Aorta (tissue), 5 donors: ENCODE measurements at regions not wholly inside any gene's neighbourhood (a gene's known extent, or its start where the extent isn't known, plus 50 kb on each side); places are given as distances from the start of the nearest gene placed in this dataset.

Experiments
- ATAC-seq: fragments of 200-7000 bp; cut with Tn5 transposase; one replicate; pipeline ENCODE4 v1.9.1; 2022; ENCODE audit warnings: moderate library complexity; ENCODE audit not compliant: low FRiP score
- DNase-seq, 2 donors: peaks; one replicate each; pipeline ENCODE4 v3.0.0-alpha.2; 2020
- H3K27ac ChIP-seq, 2 donors: one replicate each; pipeline ENCODE4 v1.5.1; 2013; ENCODE audit warnings: low read length in 2 of 2, mild to moderate bottlenecking in 2 of 2, moderate library complexity in 2 of 2, control low read depth in 1 of 2, inconsistent platforms in 1 of 2, low read depth in 1 of 2
- H3K27me3 ChIP-seq, 2 donors: one replicate each; pipeline ENCODE4 v1.6.1; 2013; ENCODE audit warnings: control low read depth in 1 of 2, low read length in 1 of 2, mild to moderate bottlenecking in 1 of 2, moderate library complexity in 1 of 2; ENCODE audit not compliant: insufficient read depth in 2 of 2, control insufficient read depth in 1 of 2
- H3K36me3 ChIP-seq, 2 donors: one replicate each; pipeline ENCODE4 v1.6.1; 2013; ENCODE audit warnings: control low read depth in 1 of 2, low read length in 1 of 2, mild to moderate bottlenecking in 1 of 2; ENCODE audit not compliant: insufficient read depth in 2 of 2, control insufficient read depth in 1 of 2
- H3K4me1 ChIP-seq, 2 donors: one replicate each; pipeline ENCODE4 v1.6.1; 2013; ENCODE audit warnings: low read length in 2 of 2, control low read depth in 1 of 2, mild to moderate bottlenecking in 1 of 2, moderate library complexity in 1 of 2; ENCODE audit not compliant: insufficient read depth in 2 of 2, control insufficient read depth in 1 of 2
- H3K4me3 ChIP-seq, 2 donors: one replicate each; pipeline ENCODE4 v1.5.1; 2013; ENCODE audit warnings: low read length in 2 of 2, control low read depth in 1 of 2, mild to moderate bottlenecking in 1 of 2
- H3K9me3 ChIP-seq: one replicate; pipeline ENCODE4 v1.6.1; 2013; ENCODE audit warnings: mild to moderate bottlenecking, low read length; ENCODE audit not compliant: control insufficient read depth
- WGBS, 2 donors: extraction: QIAGEN DNeasy Blood & Tissue Kit; methylation state at CpG; one replicate each; pipeline ENCODE4 v1.1.7; 2013; 5-methylcytosine and 5-hydroxymethylcytosine counted together
- intact Hi-C, 2 donors: fragments of 100-400 bp; cut with DNase I; formaldehyde crosslinking; loops; one replicate each; pipeline versions ENCODE4 v1.14.2 to v1.15.0; 2022
- donor health status: healthy with polysubstance abuse.
- donor health status: Bipolar disorder and iron deficiency.
- donor health status: DM: no; HTN: no; CAD: no.
- donor health status: DM: no; HTN: no; CAD: no.
- donor health status: DM: yes; HTN: yes; CAD: no.

DNA sequence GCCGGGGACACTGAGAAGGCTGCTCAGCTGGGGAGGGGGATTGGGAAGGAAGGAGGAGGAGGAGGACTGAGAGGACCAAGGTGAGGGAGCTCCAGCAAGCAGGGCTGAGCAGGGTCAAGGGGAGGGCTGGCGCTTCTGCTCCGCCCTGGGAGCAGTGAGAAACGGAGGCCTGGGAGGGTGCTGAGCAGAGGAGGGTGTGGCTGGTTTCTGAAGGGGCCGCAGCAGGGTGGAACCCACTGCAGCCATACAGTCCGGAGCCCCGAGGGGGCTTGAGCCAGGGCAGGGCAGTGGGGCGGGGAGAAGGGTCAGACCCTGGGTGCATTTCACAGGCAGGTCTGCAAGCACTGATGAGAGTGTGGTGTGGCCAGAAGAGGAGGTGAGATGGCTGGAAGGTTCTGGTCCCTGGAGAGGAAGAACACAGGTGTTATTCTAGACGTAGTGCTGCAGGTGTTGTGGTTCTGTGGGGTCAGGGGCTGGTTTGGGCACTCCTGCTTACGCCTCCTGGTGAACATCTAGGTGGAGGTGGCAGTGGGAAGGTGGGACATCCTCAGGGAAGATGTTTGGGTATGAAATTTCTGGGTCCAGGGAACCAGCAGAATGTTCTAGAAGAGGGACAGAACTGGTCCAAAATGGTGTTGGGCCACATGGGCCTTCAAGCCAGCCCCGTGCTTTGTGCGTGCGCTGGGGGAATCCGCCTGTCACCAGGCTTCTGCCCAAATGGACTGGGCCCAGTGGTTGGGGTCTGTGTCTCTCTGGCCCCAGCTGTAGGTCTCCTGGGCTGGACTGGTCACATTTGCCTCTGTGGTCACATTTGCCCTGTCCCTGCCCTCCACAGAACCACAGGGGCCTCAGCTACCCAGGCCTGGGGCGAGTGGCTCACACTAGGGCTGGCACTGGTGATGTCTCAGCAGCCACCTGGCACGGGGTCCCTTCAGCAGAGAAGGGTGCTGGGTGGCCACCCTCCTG is 714.7 kb downstream of the BRD1 start:
- Histone ChIP-seq H3K27ac (no peak overlapping the region), H3K27me3 (no peaks in the 10 kb centered on the region), H3K4me3 (no peak overlapping the region), H3K4me1 (no peaks in the 10 kb centered on the region), H3K36me3 (no peaks in the 10 kb centered on the region), H3K9me3 (no peaks in the 10 kb centered on the region)
- intact Hi-C loops = no loop called here
- ATAC-seq (no peak), DNase-seq (no peak)
- WGBS, 2 donors = 92 to 94% methylated on average over 16 of the region's 16 CpGs

DNA sequence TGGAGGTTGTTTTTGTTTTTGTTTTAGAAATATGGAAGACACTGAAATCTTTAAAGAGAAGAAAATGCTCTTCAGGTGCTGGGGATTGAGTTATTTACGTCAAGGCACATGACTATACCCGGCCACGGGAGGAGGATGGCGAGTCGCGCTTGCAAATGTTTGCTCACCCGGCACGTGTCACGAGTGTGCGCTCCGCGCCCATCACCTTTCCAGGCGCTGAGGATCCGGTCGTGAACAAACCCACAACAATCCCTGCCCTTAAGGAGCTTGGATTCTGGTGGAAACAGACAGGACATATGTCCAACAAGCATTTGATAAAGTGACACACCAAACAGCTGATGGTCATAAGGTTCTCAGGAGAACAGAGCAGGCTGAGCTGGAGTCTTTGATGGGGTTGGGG is 715.5 kb downstream of the BRD1 start:
- Histone ChIP-seq H3K4me3 (no peak overlapping the region), H3K27me3 (no peaks in the 10 kb centered on the region), H3K36me3 (no peaks in the 10 kb centered on the region), H3K4me1 (no peaks in the 10 kb centered on the region), H3K9me3 (no peaks in the 10 kb centered on the region), H3K27ac (no peak overlapping the region)
- WGBS, 2 donors = 94% methylated on average over 15 of the region's 15 CpGs
- DNase-seq (no peak), ATAC-seq (no peak)
- intact Hi-C loops = no loop called here

DNA sequence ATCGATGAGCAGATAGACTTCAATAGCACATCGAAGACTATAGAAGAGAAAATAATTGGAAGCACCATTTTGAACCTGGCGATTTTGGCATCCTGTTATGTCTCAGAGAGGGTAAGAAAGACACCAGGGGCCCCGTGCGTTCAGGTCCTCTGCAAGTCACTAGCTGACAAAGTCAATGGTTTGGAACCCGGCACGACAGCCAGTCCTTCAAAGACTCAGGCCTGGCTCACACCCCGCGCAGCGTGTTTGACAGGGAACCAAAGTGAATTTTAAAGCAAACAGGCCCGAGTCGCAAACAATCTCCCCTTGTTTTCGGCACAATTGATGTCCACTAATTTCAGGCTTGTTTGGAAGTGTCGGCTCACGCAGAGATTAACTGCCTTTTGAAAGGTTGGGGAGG is 716.6 kb downstream of the BRD1 start:
- ATAC-seq (no peak), DNase-seq (no peak)
- intact Hi-C loops = no loop called here

DNA sequence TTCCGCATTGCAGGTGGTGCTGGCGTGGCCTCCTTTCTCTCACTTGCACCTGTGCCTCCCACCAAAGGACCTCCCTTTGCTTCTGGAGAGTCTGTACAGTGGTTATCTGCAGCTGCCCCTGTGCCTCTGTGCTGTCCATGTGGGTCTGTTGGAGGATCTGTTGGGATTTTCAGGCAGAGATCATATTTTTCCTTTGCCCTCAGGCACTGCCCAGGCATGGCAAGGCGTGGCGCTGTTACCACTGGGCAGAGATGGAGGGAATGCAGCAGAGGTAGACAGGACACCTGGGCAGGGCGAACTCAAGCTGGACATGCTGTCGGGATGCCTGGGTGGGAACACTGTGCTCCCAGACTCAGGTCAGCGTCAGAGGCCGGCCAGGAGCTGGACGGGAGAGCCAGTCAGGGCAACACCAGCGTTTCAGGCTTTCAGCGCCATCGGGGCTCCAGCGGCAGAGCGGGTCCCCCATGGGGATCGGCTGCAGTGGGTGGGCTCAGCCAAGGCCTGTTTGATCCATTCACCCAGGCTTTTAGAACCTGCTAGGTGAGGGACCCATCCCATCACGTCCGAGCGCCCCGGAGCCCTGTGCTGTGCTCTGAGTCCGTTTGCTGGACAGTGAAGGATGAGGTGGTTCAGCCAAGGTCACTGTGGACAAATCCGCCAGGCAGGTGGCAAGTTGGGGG is 718.9 kb downstream of the BRD1 start:
- no peak for DNase-seq
- intact Hi-C loops = no loop called here
- H3K9me3 ChIP-seq = no peaks in the 10 kb centered on the region
- no peaks in the 10 kb centered on the region for H3K27me3 ChIP-seq
- WGBS, 2 donors = 85 to 87% methylated on average over 20 to 21 of the region's 21 CpGs
- H3K4me3 ChIP-seq = no peak overlapping the region
- no peaks in the 10 kb centered on the region for H3K36me3 ChIP-seq
- no peak overlapping the region for H3K27ac ChIP-seq
- no peak for ATAC-seq
- H3K4me1 ChIP-seq = no peaks in the 10 kb centered on the region

More for the DNA sequence above, 716.6 kb downstream of the BRD1 start:
- Histone ChIP-seq H3K4me1 (no peaks in the 10 kb centered on the region), H3K4me3 (no peak overlapping the region), H3K27ac (no peak overlapping the region), H3K9me3 (no peaks in the 10 kb centered on the region), H3K27me3 (no peaks in the 10 kb centered on the region), H3K36me3 (no peaks in the 10 kb centered on the region)
- 93% methylated on average over 15 of the region's 15 CpGs for WGBS, 2 donors

DNA sequence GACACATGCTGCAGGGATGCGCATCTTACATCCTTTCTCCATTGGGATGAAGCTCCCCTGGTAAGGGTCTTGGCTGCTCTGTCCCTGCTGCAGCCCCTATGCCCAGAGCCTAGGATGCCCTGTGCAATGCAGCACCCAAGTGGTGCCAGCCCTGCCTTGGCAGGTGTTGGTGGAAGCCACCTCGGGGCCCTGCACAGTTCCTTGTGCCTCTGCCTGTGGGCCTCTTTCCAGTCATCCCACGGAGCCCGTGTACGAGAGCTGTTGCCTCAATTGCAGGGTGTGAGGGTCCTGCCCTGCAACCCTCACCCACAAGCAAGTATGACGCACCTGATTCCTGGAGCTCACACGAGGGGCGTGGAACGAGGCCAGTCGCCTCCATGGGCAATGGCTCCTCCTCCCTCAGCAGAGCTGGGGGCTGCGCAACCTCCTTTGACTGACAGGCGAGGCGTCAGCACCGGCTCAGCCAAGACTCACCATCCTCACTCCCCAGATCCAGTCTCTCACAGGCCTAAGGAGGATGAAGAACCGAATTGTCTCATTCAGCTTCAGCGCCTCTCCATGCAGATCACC is 719.6 kb downstream of the BRD1 start:
- Histone ChIP-seq H3K27me3 (no peaks in the 10 kb centered on the region), H3K4me1 (no peaks in the 10 kb centered on the region), H3K9me3 (no peaks in the 10 kb centered on the region), H3K4me3 (no peak overlapping the region), H3K27ac (no peak overlapping the region), H3K36me3 (no peaks in the 10 kb centered on the region)
- intact Hi-C loops = no loop called here
- ATAC-seq (no peak), DNase-seq (no peak)
- WGBS, 2 donors = 92 to 94% methylated on average over 16 of the region's 16 CpGs

DNA sequence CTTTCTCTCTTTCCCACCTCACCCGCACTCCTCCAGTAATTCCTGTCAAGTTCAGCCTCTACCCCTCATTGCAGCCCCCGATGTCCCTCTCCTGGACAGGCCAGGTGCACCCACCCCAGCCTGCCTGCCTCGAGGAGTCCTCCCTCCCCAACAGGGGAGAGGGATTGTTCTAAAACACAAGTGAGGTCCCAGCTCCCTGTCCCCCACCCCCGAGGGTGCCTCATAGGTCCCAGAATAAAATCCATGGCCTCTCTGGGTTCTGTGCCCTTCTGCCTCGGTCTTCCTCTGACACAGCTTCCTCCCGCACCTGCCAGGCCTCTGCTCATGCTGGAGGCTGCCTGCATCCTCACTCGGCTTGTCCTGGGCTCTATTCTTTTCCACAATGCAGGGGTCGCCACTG is 720.1 kb downstream of the BRD1 start:
- 89 to 90% methylated on average over 8 of the region's 8 CpGs for WGBS, 2 donors
- DNase-seq (no peak), ATAC-seq (no peak)
- intact Hi-C loops = no loop called here
- no peaks in the 10 kb centered on the region for H3K36me3 ChIP-seq
- H3K27ac ChIP-seq = no peak overlapping the region
- H3K27me3 ChIP-seq = no peaks in the 10 kb centered on the region
- H3K9me3 ChIP-seq = no peaks in the 10 kb centered on the region
- no peaks in the 10 kb centered on the region for H3K4me1 ChIP-seq
- no peak overlapping the region for H3K4me3 ChIP-seq

DNA sequence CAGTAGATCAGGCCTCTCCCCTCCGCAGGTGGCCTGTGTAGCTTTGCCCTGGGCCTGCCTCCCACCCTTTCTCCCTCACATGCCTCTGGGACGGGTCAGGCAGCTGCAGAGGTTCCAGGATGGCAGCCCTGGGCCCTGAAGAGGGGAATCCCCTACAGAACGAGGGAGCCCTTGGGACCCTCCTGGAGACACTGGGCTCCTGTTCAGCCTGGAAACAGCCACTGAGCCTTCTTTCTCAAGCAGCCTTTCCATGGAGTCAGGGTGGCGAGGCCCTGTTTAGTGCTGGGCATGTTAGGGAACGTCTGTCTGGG is 720.9 kb downstream of the BRD1 start:
- Histone ChIP-seq H3K4me1 (no peaks in the 10 kb centered on the region), H3K4me3 (no peak overlapping the region), H3K36me3 (no peaks in the 10 kb centered on the region), H3K27ac (no peak overlapping the region), H3K27me3 (no peaks in the 10 kb centered on the region), H3K9me3 (no peaks in the 10 kb centered on the region)
- WGBS, 2 donors = 81 to 89% methylated on average over 5 of the region's 5 CpGs
- intact Hi-C loops = no loop called here
- DNase-seq (no peak), ATAC-seq (no peak)

DNA sequence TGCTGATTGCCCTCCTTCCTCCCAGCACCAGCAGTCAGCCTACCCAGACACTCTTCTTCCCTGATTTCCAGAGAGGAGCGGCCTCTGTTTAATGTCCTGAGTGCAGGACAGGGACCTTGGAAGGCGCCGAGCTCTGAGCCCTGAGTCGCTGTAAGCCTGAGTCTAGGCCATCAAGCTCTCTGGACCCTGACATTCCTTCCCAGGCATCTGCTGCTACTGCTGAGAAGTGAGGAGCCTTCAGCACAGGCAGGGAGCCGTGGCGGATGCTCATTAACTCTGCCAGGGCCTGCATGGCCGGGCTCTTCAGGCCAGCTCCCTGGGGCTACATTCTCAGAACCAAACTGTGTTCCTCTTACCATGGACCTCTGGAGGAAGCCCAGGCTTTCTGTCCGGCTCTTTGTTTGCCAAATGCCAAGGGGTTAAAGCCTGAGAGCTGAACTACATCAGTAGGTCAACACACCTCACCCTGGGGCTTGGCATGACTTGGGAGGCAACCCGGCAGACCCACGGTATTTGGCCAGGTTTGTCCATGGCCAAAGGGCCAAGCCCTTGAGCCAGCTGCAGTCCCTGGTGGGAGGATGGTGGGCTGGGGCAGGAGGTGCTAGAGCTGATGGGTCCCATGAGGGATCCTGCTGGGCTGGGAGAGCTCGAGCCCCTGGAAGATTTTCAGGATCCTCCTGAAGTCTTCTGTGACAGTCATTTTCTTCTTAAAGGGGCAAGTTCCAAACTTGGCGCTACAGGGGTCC is 721.4 kb downstream of the BRD1 start:
- Histone ChIP-seq H3K36me3 (no peaks in the 10 kb centered on the region), H3K9me3 (no peaks in the 10 kb centered on the region), H3K27me3 (no peaks in the 10 kb centered on the region), H3K27ac (no peak overlapping the region), H3K4me3 (no peak overlapping the region), H3K4me1 (no peaks in the 10 kb centered on the region)
- WGBS, 2 donors = 90 to 92% methylated on average over 12 of the region's 12 CpGs
- intact Hi-C loops = no loop called here
- ATAC-seq = no peak
- no peak for DNase-seq
